Thoracic aorta (tissue), 2 donors: ENCODE measurements at regions not wholly inside any gene's neighbourhood (a gene's known extent, or its start where the extent isn't known, plus 50 kb on each side); places are given as distances from the start of the nearest gene placed in this dataset.

Source experiments
- ATAC-seq: fragments of 150-250 bp; one replicate; pipeline ENCODE4 v1.8.0; 2017; ENCODE audit warnings: low read depth; ENCODE audit not compliant: insufficient number of reproducible peaks, low FRiP score
- DNase-seq: peaks from one replicate; pipeline ENCODE4 v3.0.0-alpha.2; 2020; ENCODE audit warnings: low spot score
- H3K27ac ChIP-seq, 2 donors: fragments of 200-600 bp; sonication (generic); 1 replicate in 1 of 2; 2 replicates in 1 of 2; pipeline ENCODE4 v1.5.1; 2016; ENCODE audit warnings: mild to moderate bottlenecking in 2 of 2, moderate library complexity in 2 of 2
- H3K27me3 ChIP-seq: fragments of 200-600 bp; sonication (generic); replicated peaks from 2 replicates; pipeline ENCODE4 v1.6.0; 2016; ENCODE audit warnings: mild to moderate bottlenecking; ENCODE audit not compliant: insufficient read depth
- H3K36me3 ChIP-seq: fragments of 200-600 bp; sonication (generic); one replicate; pipeline ENCODE4 v1.5.1; 2016
- H3K4me1 ChIP-seq, 2 donors: fragments of 200-600 bp; sonication (generic); 1 replicate in 1 of 2; 2 replicates in 1 of 2; pipeline versions ENCODE4 v1.5.1 to v1.6.0; 2016; ENCODE audit warnings: low read depth in 2 of 2, mild to moderate bottlenecking in 1 of 2; ENCODE audit not compliant: control insufficient read depth in 1 of 2
- H3K4me3 ChIP-seq: fragments of 200-600 bp; sonication (generic); 2 replicates; pipeline ENCODE4 v1.5.1; 2016; ENCODE audit warnings: mild to moderate bottlenecking
- H3K9me3 ChIP-seq: fragments of 200-600 bp; sonication (generic); 2 replicates; pipeline ENCODE4 v1.5.1; 2016
- TF ChIP-seq, protein P1 (sequence below): fragments of 200-600 bp; sonication (generic); IDR thresholded peaks from one replicate; pipeline ENCODE4 v1.5.1; 2019; ENCODE audit warnings: antibody characterized with exemption

DNA sequence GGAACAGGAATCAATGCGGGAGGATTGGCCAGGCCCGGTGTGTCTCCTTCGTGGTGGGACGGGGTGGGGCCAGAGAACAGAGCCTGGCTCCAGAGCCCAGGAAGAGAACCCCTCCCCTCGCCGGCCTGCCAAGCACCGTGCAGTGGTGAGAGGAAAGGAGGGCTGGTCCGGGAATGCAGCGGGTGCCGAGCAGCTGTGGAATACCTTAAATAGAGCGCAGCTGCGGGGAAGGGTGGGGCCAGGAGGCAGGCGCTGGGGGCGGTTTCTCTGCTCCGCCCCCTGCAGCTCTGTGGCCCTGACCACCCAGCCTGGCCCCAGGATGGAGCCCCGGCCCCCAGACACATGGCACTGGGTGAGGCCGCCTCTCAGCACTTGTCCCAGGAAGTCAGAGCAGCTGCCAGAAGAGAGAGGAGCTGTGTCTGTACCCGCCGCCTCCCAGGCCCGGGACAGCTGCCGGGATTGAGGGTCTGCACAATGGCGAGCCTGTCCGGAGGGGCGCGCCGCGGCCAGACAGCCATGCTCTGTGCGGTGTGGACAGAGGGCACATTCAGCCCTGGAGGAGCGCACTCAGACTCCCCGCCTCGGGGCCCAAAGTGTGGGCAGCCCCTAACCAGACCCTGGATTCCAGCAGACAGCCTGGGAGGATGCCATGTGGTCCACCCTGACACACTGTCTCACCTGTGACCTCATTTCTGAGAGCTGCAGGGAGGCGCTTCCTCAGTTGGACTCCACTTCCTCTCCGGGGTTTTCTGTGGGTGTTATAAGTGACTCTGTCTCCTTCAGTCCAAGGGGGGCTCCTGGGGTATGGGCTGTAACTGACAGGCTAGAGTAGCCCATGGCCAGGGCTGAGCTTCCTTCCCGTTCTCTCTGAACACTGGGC is 268.8 kb downstream of the SEC14L1 start:
- Histone ChIP-seq H3K27ac (peak overlapping the region; percentile 94 to 96), H3K4me1 (peaks cover 53 to 80% of the 10 kb centered on the region in 2 donors), H3K4me3 (peak overlapping the region; percentile 34), H3K36me3 (no peaks in the 10 kb centered on the region), H3K9me3 (no peaks in the 10 kb centered on the region), H3K27me3 (no peaks in the 10 kb centered on the region)
- TF ChIP-seq, protein P1, sequence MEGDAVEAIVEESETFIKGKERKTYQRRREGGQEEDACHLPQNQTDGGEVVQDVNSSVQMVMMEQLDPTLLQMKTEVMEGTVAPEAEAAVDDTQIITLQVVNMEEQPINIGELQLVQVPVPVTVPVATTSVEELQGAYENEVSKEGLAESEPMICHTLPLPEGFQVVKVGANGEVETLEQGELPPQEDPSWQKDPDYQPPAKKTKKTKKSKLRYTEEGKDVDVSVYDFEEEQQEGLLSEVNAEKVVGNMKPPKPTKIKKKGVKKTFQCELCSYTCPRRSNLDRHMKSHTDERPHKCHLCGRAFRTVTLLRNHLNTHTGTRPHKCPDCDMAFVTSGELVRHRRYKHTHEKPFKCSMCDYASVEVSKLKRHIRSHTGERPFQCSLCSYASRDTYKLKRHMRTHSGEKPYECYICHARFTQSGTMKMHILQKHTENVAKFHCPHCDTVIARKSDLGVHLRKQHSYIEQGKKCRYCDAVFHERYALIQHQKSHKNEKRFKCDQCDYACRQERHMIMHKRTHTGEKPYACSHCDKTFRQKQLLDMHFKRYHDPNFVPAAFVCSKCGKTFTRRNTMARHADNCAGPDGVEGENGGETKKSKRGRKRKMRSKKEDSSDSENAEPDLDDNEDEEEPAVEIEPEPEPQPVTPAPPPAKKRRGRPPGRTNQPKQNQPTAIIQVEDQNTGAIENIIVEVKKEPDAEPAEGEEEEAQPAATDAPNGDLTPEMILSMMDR = no peak
- peak; percentile 71 for DNase-seq
- peak; percentile 21 for ATAC-seq

GRCh38 chr17:77410470-77410869 is 269.7 kb downstream of the SEC14L1 start:
- no peaks in the 10 kb centered on the region for H3K9me3 ChIP-seq
- peak overlapping the region; percentile 94 to 96 for H3K27ac ChIP-seq
- H3K4me1 ChIP-seq = peaks cover 49 to 71% of the 10 kb centered on the region in 2 donors
- DNase-seq (no peak), ATAC-seq (no peak)
- H3K4me3 ChIP-seq = no peak overlapping the region
- no peaks in the 10 kb centered on the region for H3K27me3 ChIP-seq
- H3K36me3 ChIP-seq = no peaks in the 10 kb centered on the region
- TF ChIP-seq, protein P1 = no peak

GRCh38 chr17:77414811-77415400 is 274.1 kb downstream of the SEC14L1 start:
- Histone ChIP-seq H3K4me1 (peaks cover 17 to 33% of the 10 kb centered on the region in 2 donors), H3K9me3 (no peaks in the 10 kb centered on the region), H3K27ac (no peak overlapping the region), H3K4me3 (no peak overlapping the region), H3K27me3 (no peaks in the 10 kb centered on the region), H3K36me3 (no peaks in the 10 kb centered on the region)
- TF ChIP-seq, protein P1 = no peak
- ATAC-seq (no peak), DNase-seq (no peak)

GRCh38 chr17:77416105-77416713 is 275.4 kb downstream of the SEC14L1 start:
- TF ChIP-seq, protein P1 = no peak
- no peak for ATAC-seq

DNA sequence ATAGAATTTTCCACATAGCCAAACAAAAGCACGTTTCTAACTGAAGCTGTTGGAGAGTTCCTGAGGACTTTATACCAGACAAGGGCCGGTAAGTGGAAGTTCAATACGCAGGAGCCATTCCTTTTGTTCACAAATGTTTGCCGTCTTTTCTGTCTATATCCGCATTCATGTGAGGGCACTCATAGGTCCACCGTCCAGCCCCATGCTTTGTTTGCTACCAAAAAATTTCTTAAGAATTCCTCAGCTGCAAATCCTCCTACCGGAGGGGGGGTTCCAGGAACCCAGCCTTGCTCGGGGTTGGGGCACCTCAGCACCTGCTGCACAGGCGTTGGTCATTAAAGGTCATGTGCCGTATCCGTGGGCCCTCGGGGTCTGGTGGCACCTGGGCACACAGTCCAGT is 276.8 kb downstream of the SEC14L1 start:
- TF ChIP-seq, protein P1 = no peak
- ATAC-seq (no peak), DNase-seq (no peak)
- no peaks in the 10 kb centered on the region for H3K36me3 ChIP-seq
- H3K4me3 ChIP-seq = no peak overlapping the region
- H3K27ac ChIP-seq = no peak overlapping the region
- H3K4me1 ChIP-seq = peaks cover 13 to 36% of the 10 kb centered on the region in 2 donors
- no peaks in the 10 kb centered on the region for H3K9me3 ChIP-seq
- H3K27me3 ChIP-seq = no peaks in the 10 kb centered on the region

More at GRCh38 chr17:77416105-77416713, 275.4 kb downstream of the SEC14L1 start:
- Histone ChIP-seq H3K27ac (no peak overlapping the region), H3K36me3 (no peaks in the 10 kb centered on the region), H3K27me3 (no peaks in the 10 kb centered on the region), H3K9me3 (no peaks in the 10 kb centered on the region), H3K4me1 (peaks cover 16 to 33% of the 10 kb centered on the region in 2 donors), H3K4me3 (no peak overlapping the region)
- no peak for DNase-seq
